NCI-H1436 treated with DMSO at 0.1 percent for 48 hours (cell line): ENCODE measurements at regions not wholly inside any gene's neighbourhood (a gene's known extent, or its start where the extent isn't known, plus 50 kb on each side); places are given as distances from the start of the nearest gene placed in this dataset.

Source experiments
- DNase-seq: peaks from one replicate; lab custom pipeline; 2025; lab: John Stamatoyannopoulos, UW

DNA sequence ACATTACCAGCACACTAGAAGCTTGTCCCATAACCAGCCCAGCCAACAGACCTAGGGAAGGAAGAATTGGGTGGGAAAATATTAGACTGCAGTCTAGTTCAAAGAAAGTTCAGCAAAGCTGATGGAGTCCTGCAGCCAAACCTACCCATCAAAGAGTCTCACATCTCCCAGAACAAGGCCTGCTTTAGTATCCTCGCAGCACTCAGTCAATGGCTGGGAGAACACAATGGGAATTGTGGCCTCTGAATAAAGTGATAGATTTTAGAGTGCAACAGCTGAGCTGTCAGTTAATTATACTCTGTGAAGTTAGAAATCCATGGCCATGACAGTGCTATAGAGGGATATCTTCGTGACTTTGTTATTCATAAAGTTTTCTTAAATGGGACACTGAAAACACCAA lies 207.2 kb upstream of the NAALADL2 start:
- DNase-seq = no peak

DNA sequence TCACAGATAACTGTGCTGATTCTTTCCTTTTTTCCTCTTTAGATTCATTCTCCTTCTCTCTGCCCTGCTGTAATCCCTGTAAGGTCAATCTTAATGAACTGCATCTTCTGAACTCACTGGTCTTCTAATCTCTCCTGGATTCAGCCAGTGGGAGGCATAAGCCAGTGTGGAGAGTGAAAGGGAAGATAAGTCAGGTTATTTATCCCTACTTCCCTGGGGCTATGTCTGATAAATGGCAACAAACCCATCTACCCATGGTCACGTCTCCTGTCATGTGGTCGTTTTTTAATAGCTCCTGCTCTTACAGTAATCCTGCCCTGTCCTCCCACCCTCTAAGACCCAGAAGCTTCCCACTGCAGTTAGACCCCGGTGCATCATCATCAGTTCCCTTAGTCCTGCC lies 199.6 kb upstream of the NAALADL2 start:
- no peak for DNase-seq

DNA sequence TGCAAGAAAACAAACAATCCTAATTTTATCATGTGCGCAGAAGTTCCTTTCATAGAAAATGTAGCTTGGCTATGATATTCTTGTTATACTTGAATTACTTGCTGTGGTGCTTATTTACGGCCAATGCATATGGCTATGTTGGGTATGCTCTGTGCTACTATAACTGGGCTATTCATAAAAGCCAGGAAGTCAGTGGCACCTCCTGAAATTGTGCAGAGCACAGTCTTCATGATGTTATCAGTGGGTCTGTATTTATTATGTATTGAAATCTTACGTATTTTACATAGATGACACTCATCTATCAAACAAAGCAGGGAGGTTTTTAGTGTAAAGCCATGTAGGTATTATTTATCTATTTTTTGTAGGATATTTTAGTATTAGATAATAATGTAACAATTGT lies 196.5 kb upstream of the NAALADL2 start:
- DNase-seq = no peak

DNA sequence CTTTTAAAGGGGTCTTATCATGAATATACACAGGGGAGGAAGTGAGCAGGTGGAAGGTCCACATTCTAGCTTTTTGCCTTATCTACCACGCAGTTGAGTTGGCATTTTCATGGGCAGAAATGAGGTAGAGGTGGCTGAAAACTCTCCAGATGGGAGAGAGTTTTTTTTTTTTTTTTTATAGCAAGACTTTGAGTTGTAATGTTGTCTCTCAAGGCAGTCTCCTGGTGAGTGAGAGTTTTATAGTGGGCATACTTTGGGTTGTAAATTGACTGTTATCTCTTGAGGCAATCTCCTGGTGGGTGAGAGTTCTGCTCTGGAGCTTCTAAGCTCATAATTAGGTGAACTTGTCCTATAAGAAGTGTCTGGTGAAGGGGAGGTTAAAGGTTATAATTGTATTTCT lies 191.7 kb upstream of the NAALADL2 start:
- DNase-seq = no peak

DNA sequence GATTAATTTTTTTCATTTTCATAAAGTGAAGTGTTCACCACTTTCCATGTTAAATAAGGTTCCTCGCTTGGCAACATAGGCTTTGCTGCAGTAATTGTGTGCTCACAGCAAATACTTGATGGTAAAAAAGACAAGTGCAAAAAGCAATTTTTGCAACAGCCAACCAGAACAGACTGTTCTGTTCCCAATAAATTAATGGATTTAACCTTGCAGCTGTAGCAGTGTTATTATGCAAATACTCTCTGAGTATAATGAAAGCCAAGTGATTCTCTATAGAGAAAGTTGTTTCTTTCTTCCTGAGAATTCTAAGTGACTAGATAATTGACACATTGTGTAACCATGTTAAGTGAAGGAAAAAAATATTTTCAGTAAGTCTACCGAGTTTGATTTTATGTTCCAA lies 183.7 kb upstream of the NAALADL2 start:
- no peak for DNase-seq

DNA sequence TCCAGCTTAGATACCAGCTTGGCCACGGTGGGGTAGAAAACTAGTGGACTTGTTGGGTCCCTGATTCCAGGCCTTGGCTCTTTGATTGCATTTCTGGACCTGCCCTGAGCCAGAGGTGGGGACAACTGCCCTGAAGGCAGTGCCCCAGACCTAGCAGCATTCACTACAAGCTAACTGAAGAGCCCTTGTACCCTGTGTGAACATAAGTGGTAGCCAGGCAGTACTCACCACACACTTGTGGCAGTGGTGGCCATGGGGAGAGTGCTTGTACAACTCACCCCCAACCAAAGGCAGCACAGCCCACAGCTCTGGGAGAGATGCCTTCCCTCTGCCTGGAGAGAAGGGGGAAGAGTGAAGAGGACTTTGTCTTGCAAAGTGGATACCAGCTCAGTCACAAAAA lies 177.3 kb upstream of the NAALADL2 start:
- DNase-seq = no peak

DNA sequence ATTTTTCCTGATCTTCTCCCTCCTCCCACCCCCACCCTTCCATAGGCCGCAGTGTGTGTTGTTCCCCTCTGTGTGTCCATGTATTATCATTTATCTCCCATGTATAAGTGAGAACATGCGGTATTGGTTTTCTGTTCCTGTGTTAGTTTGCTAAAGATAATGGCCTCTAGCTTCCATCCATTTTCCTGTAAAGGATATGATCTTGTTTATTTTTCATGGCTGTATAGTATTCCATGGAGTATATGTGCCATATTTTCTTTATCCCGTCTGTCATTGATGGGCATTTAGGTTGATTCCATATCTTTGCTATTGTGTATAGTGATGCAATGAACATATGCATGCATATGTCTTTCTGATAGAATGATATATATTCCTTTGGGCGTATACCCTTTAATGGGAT lies 173.3 kb upstream of the NAALADL2 start:
- no peak for DNase-seq

DNA sequence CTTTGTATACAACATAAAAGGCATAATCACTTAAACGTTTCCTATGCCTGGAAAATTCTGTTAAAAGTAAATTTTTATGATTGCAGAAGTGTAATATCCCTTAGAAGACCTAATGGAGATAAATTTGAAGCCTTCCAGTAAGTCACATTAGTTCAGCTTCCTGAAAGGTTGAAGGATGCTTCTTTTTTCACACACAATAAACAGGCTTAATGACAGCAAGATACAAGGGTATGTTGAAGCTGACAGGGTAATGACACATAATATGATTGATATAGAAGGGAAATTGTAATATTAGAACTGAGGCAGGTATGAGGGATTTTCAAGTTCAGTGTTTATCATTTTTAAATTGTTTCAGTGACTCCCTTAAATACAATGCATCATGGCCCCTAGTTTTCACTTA lies 161.8 kb upstream of the NAALADL2 start:
- no peak for DNase-seq

DNA sequence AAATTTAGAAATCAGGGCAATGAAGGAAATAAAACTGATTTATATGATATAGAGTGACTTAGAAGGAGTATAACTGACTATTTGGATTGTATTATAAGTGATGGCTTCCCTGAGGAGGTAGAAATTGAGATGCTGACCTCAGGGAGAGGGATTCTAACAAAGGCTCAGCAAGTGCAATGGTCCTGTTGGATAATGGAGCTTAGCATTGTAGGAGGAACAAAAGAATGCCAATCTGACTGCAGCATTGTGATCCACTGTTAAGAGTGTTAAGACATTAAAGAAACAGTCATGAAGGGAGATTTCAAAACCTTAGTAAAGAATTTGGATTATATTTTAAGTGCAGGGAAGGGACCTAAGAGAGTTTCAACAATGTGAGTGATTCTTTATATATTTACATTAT lies 158.4 kb upstream of the NAALADL2 start:
- no peak for DNase-seq

DNA sequence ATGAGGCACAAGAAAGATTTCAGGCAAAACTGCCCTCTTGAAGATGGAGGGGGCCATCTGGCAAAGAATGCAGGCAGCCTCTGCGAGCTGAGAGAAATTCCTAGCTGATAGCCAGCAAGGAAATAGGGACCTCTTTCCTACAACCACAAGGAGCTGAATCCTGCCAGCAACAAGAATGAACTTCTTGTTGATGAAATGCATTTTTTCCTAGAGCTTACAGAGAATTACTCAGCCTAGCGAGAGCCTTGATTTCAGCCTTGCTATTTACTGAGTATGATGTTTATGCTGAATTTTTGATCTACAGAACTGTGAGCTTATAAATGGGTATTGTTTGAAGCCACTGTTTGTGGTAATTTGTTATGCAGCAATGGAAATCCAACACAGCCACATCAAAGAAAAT lies 148.5 kb upstream of the NAALADL2 start:
- DNase-seq = no peak

DNA sequence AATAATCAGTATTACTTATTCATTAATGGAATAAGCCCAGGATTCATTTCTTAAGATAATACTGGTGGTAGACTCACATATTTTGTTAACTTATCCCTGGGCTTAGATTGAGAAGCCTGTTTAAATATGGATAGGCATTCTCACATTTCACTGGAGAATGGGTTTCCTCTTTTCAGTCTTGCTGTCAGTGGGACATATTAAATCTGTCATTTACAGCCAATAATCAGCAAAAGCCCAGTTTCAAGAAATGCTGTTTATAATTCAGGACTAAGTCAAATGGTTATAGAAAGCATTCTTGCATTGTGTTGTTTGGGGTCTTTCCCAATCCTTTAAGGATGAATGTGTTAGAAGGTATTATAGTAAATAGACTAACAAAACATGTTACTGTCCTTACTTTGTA lies 143.7 kb upstream of the NAALADL2 start:
- DNase-seq = no peak

DNA sequence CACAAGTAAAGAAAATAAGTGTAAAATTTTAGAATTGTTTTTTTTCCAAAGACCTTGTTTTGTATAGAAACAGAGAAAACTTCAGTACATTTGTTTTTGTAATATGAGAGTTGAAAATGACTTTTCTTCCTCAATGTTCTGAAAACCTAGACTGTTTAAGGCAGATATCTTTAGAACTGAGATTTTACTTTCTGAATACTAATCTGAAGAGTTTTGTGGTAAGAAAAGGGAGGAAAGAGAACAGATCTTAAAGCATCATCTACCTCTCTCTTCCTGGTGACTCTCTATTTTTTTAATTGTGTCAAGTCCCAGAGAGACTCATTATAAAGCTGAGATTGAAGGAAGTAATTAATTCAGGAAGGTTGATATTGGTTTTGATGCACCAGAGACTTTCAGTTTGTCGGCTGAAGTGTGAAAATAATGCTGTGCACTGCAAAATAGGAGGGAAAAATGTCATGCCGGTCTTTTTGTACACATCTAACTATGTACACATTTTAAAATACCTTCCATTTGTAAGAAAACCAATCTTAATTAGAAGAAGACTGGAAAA lies 142.1 kb upstream of the NAALADL2 start:
- DNase-seq = no peak

DNA sequence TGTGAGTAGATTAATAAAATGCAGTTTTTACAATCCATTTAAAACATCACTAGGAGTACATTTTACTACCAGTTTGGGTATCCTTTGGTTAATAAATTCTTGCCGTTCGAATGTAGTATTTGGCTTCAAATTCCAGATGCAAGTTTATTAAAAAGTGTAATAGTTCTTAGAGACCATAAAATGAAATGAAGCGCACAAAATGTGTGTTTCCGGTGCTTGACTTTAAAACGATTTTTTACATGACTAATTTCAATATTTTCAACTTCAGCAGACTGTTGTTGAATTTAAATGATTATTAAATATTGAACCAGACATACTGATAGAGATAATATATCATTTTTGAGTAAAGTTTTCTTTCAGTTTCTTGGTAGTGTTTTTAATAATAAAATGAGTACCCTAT lies 138.4 kb upstream of the NAALADL2 start:
- no peak for DNase-seq

DNA sequence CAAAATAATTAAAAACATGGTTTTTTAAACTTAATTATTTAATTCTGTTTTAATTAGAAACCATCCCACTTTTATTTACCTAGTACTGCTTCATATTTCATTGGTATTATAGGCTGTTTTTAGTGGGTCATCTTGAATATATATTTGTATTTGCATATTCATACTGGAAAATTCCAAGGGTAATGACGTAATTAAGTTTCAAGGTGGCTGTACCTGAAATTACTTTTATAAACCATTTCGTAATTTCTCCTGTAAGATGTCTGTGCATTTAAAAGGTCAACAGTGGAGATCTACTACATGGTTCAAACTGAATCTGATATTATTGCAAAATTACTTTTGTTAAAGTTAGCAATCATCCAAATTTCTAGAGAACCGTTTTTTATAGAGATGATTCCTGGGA lies 133.8 kb upstream of the NAALADL2 start:
- DNase-seq = no peak

DNA sequence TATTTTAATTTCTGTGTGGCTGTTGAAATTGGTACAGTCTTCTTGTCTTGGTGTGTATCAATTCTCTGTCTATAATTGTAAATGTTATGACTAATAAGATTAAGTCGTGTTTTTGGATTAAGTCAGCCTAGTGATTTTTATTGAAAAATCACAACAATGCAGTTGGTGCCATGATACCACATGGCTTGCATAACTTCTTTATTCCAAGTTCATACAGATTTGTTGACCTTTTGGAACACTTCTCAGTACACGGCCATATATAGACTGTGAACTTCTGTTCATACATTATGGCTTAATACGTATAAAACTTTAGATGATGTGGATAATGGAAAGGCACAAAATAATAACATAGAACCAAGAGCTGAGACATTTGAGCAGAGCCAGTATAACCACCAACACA lies 121.2 kb upstream of the NAALADL2 start:
- DNase-seq = no peak

DNA sequence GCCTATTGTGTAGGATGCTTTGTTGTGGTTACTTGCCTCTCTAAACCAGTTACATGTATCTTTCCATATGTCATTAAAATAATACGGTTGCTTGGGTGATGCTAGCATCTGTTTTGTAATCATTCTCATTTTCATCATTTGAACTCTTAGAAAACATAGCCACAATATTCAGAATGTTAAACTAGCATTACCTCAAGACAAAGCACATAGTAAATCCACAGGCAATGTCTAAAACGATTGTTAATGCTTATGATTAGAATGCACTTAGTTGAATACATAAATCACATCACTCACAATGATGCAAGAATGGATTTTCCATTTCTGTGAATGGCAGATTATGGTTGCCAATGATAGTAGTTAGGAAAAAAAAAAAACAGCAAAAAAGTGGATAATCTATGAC lies 110.0 kb upstream of the NAALADL2 start:
- no peak for DNase-seq

DNA sequence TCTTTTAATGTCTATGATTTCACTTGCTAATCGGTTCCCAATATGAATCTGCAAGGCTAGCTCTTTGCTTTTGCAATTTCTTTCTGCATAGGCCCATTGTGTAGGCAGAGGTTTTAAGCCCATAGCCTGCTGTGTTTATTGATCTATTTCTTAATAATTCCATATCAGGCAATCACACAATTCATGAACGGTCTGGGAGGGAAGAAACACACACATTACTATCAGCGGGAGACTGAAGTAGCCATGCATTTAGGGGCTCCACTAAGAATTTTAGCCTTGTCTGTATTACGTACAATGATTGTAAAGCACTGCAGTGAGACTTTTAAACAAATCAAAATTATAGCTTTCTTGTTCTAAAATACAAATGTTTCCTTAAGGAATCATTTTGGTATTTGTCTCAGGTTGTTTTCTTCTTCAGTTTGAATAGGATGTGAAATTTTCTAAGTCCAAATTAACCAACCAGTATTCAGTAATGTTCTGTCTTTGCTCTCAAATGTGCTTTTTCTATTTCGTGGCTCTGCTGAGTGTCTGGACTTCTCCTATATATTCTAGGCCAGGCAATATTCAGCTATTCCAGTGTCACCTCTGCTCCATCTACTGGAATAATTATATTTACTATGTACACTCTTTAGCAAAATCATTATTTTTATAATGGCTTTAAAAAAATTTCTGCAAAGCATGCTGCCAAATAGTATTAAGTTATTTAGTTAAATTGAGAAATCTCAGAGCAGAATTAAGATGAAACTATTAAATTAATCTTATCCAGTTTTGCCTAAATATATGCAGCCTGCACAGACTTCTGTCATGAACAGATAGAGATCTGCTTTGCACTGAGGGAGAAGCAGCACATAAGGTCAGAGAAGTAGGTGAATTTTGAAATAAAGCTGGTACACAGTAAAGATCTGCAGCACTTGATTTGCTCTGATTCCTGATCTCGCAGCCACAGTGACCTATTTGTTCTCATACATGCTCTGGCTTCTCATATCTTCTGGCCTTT lies 103.0 kb upstream of the NAALADL2 start:
- DNase-seq = no peak

DNA sequence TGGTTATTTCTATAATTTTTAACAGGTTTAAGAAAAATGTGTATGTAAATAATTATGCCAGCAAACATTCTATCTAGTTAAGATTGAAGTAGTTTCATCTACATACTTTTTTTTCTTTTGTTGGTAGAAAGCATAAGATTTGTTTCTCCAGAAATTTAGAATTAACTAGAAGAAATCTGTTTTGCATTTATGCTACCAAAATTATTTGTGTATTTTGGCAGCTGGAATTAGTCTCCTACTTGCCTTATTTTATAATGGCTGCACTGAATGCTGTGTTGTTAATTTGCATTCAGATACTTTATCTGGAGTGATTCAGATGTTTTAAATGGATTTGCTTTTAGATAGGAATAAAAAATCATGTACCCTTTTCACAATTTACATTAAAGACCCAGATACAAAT lies 100.2 kb upstream of the NAALADL2 start:
- no peak for DNase-seq

DNA sequence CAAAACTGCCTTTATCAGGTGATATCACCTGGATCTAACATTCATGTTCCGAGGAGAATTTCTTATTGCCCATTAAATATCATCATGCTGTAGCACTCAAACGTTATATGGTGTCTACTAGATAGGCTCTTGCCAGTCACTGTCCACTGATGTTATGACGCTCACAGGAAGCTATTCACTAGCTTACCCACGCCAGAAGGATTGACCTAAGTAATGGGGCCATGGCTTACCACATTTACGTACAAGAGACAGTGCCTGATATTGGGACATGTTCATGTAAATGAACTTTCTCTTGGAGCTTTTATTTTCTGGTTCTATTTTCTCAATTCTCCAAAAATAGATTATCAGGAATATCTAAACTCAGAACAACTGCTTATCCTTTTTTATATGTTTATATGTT lies 91.7 kb upstream of the NAALADL2 start:
- DNase-seq = no peak

DNA sequence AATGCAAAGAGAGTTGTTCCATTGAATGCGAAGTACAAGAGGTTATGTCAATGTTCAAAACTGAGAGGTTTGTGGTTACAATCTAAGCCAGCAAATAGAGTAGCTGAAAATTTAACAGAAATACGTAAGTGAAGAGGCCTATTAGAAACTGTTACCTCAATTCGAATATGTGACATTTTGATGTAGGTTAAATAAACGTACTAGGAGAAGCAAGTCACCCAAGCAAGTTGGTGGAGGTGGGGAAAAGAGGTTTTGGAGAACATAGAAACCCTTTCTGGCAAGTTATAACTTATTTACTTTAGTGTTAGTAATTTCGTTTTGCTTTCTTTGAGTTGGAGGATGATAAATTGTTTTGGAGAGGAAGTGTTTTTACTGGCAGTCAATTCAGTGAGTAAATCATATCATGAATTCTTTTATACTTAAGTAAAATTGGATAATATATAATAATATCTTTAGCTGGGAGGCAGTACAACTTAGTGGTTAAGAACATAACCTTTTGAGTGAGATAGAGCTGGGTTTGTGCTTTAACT lies 91.2 kb upstream of the NAALADL2 start:
- no peak for DNase-seq

DNA sequence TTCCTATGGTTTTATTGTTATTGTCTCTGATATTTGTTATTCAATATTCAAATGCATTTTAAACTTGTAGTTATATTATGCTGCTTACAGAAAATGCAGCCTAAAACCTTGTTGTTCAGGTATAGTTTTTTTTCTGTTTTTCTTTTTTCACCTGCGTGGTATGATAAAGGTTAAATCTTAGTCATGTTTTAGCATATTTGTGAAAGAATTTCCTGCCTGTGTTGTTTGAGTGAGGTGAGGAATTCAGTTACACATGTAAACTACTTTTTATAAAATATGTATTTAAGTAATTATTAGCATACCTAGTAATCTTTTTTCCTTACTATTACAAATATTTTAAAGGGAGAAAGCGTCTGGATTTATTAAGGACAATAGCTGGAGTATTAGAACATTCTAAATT lies 90.0 kb upstream of the NAALADL2 start:
- no peak for DNase-seq

DNA sequence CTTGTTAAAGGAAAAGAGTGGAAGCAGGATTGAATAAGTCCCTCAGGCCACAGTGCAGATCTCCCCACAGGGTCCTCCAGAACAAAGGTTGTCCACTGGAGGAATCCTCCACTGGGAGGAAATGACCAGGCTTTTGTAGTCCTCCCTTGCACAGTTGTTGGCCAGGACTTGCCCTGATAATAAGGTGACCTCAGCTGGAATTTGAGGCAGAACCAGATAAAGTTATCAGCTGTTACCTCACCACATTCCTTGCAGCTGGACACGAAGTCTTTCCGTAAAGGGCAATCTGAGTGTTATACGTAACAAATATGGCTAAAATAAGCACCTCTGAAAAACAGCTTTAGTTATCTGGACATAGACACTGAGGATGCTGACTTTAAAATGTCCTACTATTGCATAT lies 83.5 kb upstream of the NAALADL2 start:
- no peak for DNase-seq

DNA sequence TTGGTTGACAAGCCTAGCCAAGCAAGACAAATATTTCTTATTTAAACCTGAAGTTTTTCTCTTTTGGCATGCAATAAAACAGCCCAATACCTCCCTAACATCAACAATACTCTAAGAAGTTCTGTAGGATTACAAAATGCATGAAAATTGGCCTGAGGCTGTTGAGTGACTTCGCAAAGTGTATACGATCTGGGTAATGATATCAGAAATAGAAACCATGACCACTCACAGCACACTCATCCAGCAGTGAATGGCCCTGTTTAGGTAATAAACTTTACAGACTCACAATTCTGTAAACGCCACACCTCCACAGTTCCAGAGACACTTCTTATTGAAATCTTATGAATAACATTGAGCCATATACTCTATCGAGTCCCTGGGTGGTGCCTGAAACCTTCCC lies 83.0 kb upstream of the NAALADL2 start:
- DNase-seq = no peak

DNA sequence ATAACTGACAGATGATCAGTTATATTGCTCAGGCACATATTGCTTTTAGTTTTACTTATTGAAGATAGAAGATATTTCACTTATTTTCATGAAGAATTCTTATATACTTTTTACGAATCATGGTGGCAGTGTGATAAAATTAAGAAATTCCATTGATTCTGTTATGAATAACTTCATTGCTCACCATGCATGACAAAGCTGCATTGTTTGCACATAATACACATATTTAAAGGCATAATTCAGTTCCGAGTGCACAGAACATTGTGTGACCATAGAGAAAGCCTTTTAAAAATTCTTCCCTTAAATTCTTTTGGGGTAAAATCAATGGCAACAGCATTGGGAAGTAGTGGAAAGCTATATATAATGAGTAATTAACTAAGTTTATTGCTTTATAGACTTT lies 82.5 kb upstream of the NAALADL2 start:
- no peak for DNase-seq
